NCI-H1694 (cell line): ENCODE measurements at regions not wholly inside any gene's neighbourhood (a gene's known extent, or its start where the extent isn't known, plus 50 kb on each side); places are given as distances from the start of the nearest gene placed in this dataset.
"Not testable (repeated sequence)": the region's sequence is repeated elsewhere in the genome, so short reads cannot be mapped to it uniquely, and the experiment has no call there.

Experiments
- DNase-seq: peaks from one replicate; lab custom pipeline; 2025; lab: John Stamatoyannopoulos, UW

GRCh38 chr14:82587226-82587625 lies 1053.6 kb upstream of the SEL1L start:
- no peak for DNase-seq

GRCh38 chr14:82595466-82595865 lies 1061.8 kb upstream of the SEL1L start:
- DNase-seq, result no peak

DNA sequence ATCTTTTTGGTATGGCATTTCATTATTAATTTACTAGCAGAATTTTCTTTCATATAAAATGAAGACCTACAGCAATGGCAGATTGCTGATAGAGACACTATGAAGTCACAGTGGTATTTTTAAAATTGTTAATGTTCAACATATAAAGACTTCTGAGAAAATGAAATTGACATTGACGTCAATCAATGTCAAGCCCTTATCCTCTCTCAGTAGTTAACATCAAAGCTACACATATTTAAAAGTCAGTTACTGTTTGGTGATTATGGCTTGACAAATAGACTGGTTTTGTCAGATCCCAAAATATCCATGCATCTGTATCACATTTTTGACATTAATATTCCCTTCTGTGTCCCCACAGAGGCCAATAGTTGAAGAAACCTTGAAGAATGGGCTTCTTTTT lies 1069.1 kb upstream of the SEL1L start:
- no peak for DNase-seq

- no peak for DNase-seq
Observed at GRCh38 chr14:82604819-82605218, 1071.2 kb upstream of the SEL1L start.

GRCh38 chr14:82621881-82622450 lies 1088.3 kb upstream of the SEL1L start:
- no peak for DNase-seq

DNA sequence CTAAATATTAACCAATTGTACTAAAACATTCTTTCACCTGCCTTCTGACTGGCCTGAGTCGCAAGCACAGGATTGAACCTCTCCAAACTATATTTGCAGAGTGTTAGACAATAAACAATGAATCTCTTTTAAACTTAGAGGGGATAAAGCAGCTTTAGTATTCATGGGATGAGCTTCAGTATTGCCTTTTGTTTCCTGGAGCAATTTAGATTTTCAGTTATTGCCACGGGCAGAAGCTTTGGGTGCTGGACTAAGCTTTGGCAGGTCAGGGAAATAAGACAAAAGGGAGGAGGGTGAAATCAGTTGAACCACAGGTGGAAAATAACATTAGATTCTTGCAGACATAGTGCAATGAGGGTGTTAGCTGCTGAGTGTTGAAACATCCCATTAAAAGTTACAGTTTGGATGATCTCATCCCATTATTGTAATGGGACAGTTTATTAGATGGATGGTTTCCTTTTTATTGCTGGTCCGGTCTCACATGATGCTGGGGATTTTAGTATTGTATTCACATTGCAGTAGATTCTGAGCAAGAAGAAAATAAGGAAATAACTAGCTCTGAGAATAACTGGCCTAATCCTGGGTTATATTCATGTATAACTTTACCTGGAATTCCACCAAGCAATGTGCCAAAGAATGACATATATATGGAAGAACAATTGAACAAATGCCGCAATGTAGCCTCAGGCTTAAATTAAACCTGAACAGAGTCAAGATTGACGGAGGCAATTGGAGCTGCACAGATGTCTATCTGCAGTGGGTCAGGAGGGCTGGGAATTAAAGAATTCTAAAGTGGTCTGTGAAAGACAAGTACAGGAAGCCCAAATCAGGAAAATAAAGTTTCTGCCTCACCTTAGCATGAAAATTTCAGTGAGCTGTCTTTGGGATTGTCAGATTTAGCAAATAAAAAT lies 1092.8 kb upstream of the SEL1L start:
- no peak for DNase-seq

DNA sequence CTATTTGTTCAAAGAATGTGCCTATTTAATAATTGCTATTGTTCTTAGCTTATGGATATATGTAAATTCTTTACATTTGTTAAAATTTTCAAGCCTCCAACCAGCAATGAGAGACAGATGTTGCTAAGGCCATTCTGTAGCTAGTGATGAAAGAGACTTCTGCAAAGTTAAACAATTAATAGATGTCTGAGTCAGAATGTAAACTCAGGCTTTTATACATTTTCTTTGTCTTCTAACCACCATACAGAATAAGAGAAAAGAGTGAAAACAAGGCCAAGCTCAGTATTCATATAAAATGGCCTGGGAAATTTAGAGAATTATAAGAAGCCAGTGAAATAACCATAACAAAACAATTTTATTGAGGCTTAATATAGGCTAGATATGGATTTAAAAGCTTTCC lies 1102.3 kb upstream of the SEL1L start:
- no peak for DNase-seq

DNA sequence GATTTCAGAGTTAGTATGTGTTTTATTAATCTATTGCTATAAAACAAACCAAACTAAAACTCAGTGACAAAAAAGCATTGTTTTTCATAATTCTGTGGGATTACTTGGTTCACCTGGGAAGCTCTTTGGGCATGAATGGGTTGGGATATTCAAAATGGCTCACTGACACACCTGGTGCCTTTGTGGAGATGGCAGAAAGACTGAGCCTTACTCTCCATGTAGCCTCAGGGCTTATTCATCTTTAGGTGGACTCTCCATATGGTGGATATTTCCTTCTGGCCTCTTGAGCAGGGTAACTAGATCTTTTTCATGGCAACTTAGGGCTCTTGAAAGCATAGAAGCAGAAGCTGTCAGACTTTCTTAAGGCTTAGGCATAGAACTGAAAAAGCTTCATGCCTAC lies 1102.8 kb upstream of the SEL1L start:
- DNase-seq, result no peak

DNA sequence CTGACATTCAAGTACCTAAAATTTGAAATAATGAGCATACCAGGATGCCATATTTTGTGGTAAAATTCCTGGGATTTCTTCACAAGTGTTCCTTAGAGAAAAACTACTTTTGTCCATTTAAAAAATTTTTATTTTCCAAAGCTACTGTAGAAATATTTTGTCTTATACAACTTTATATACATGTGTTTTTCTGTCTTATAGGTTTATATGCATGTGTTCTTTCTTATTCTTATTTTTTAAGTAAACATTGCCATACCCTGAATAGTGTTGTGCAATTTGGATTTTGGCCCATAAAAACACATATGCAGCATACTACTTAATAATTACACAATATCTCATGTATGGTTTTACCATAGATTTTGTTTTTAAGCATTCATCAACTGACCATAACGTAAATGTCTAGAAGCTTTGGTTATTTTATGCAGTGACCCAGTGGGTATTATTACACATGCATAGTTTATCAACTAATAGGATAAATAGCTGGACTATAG lies 1107.4 kb upstream of the SEL1L start:
- no peak for DNase-seq

DNA sequence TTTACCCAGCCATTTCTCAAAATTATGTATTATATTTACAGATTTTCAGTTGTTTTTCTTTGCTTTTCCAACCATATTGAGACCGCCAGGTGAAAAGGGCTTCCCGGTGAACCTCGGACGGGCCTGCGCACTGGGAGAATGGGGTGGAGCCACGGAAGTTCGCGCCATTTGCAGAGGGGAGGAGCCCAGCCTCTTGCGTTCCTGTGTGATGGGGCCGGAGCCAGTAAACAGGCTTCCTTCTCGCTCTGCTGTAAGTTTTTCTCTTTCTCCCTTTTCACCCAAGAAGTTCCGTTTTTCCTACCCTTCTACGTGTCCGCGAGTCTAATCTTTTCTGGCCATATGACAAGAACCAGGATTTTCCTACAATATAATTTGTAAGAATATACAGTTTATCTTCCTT lies 1108.8 kb upstream of the SEL1L start:
- DNase-seq, result no peak

- no peak for DNase-seq
Observed at GRCh38 chr14:82647088-82647810, 1113.6 kb upstream of the SEL1L start.

GRCh38 chr14:82655770-82656169 lies 1122.1 kb upstream of the SEL1L start:
- DNase-seq, result no peak

GRCh38 chr14:82657186-82657675 lies 1123.6 kb upstream of the SEL1L start:
- DNase-seq, result no peak

DNA sequence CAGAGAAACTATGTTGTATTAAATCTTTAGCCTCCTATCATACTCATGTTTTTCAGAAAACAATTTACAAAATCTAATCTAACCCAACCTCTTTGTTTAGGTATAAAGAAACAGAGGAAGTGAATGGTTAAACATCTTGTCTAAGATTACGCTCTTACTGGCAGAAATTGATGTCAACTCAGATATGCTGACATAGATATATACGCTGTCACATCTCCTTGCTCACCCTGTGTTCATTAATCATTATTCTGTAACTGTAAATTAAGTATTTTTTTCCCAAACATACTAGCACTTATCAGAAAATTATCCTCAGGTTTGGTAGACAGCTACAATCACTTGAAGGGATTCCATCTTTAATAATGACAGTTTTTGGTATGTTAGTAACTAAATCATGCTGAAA lies 1127.6 kb upstream of the SEL1L start:
- DNase-seq, result no peak

DNA sequence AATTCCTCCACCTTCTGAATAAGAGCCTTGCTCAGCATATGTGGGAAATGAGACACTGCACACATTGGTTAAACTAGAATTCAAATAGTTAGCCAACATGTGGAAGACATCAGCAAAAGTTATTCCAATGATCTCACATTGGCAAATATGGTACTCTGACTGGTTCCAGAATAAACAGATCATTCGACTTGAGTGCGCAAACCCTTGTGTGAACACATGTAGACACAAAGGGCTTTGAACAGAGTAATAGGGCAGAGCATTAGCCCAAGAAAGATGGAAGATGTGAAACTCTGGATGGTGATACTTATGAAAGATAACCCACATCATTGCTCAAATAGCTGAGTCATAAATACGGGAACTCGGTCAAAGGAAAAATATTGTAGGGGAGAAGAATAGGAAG lies 1133.4 kb upstream of the SEL1L start:
- no peak for DNase-seq

DNA sequence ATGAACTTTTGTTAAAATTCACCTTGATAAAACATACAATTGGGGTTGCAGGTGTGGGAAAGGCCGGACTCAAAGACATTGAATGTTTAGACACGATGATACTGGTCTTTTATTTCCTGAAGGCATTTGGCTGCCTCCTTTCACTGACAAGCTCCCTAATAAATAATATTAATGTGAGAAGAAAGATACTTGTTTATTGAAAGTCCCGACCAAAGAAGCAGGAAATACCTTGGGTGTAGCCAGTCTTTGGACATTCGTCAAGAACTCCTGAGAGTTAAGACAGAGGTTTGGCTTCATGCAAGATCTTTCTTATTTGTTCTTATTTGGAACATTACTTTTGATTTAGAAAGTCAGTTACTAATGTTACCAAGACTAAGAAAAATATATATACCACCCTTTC lies 1133.8 kb upstream of the SEL1L start:
- DNase-seq, result no peak

DNA sequence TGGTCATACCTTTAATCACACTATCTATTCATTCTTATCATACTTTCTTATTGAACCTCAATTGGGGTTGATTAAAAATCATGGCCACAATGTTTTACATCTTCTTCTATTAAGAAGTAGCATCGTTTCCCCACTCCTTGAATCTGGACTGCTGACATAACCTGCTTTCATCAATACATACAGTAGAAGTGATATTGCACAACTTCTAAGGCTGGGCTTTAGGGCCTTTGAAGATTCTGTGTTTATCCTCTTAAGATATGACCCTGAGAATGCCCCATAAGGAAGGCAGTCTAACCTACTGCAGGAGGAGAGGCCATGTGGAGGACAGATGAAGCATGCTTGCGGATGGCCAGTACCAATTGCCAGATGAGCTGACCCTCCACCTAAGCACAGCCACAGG lies 1142.8 kb upstream of the SEL1L start:
- DNase-seq, result no peak

DNA sequence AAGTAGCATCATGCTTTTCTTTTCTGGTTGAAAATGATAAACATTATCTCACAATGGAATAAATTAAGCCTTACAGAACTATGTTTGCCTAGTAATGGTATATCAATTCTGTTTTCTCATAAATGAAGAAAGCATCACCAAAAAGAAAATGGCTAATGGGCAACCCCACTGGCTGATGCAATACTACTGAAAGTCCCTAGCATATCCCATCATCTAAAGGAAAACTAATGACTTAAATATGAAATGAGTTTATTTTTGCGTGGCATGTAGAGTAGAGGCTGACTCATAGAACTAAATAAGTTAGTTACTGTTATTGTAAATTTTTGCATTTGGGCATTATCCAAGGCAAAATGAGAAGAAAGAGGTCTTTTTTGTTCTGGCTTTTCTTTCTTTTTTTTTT lies 1156.3 kb upstream of the SEL1L start:
- no peak for DNase-seq

GRCh38 chr14:82691191-82691590 lies 1157.5 kb upstream of the SEL1L start:
- DNase-seq, result not testable (repeated sequence)

DNA sequence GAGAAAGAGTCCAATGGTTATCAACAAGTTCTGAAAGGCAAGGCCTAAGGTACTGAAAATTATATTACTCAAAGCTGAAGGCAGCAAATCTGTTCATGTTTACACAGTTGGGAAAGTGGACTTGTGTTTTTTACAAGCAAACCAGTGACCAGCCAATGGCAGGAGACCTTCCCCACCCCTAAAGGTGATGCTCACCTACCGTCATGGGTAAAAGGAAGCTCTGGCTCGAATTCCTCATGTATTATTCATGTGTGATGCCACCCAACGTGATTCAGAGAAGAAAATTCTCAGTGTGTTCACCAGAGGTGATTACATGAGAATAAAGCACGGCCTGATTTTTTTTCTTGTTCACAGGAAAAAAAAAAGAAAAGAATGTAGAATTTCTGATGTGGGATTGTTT lies 1161.2 kb upstream of the SEL1L start:
- no peak for DNase-seq

DNA sequence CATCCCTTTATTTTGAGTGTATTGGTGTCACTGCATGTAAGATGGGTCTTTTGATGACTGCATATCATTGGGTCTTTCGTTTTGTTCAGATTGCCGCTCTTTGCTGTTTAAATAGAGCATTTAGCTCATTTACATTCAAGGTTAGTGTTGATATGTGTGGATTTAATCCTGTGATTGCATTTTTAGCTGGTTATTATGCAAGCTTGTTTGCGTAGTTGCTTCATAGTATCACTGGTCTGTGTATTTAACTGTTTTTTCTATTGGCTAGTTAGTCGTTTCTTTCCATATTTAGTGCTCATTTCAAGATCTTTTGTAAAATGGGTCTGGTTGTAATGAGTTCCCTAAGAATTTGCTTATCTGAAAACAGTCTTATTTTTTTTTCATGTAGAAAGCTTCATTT lies 1170.6 kb upstream of the SEL1L start:
- DNase-seq, result no peak

GRCh38 chr14:82710267-82710841 lies 1176.7 kb upstream of the SEL1L start:
- peak; percentile 64 for DNase-seq
